HepG2 (cell line): ENCODE measurements at regions not wholly inside any gene's neighbourhood (a gene's known extent, or its start where the extent isn't known, plus 50 kb on each side); places are given as distances from the start of the nearest gene placed in this dataset.
"Not testable (repeated sequence)": the region's sequence is repeated elsewhere in the genome, so short reads cannot be mapped to it uniquely, and the experiment has no call there.

ENCODE experiments used
- ATAC-seq: fragments of 200-7000 bp; cut with Tn5 transposase; 3 replicates; pipeline ENCODE4 v1.9.1; 2020; ENCODE audit warnings: mild to moderate bottlenecking, moderate library complexity
- BruUV-seq: library from RNA; stranded (reverse); fragments of 400-500 nt; replicated peaks from 2 replicates; lab custom pipeline; 2021; lab: Mats Ljungman, UMichigan
- CTCF ChIA-PET: fragments of 300-600 bp; formaldehyde crosslinking; extraction: SDS; loops from one replicate; lab custom pipeline; 2021; ENCODE audit warnings: low total read pairs, inconsistent platforms, low intra/inter-chr PET ratio; lab: Yijun Ruan, JAX
- POLR2A ChIA-PET: fragments of 350-600 bp; sonication (Branson Sonifier 250); formaldehyde crosslinking; loops from one replicate; lab custom pipeline; 2020; ENCODE audit warnings: antibody characterized with exemption, inconsistent platforms; lab: Yijun Ruan, JAX
- DNase-seq: peaks from one replicate; pipeline ENCODE4 v3.0.0-alpha.2; 2015; ENCODE audit warnings: low spot score
- FAIRE-seq: peaks from 3 replicates; lab custom pipeline; 2011; peaks lifted over from hg19 to GRCh38; lab: Jason Lieb, UNC
- H2AFZ ChIP-seq: one replicate; pipeline ENCODE4 v1.6.1; 2011; ENCODE audit warnings: low read length, inconsistent platforms
- H3K27ac ChIP-seq: fragments of 300-600 bp; 3 replicates; pipeline ENCODE4 v1.8.0; 2011; ENCODE audit warnings: mixed run types, mild to moderate bottlenecking, mixed read lengths, low read length, inconsistent platforms; ENCODE audit not compliant: insufficient read depth; ENCODE audit errors: extremely low read length
- H3K27me3 ChIP-seq, 2 experiments: fragments of 200-600 bp in 1 of 2; 2 replicates in 1 of 2; 3 replicates in 1 of 2; pipeline versions ENCODE4 v1.6.0 to v1.8.0; 2011; ENCODE audit warnings: low read length in 2 of 2, mild to moderate bottlenecking in 2 of 2, moderate library complexity in 2 of 2, inconsistent platforms in 1 of 2; ENCODE audit not compliant: insufficient read depth in 2 of 2, control insufficient read depth in 1 of 2
- H3K36me3 ChIP-seq, 2 experiments: fragments of 200-600 bp in 1 of 2; replicated peaks in 1 of 2; 2 replicates in 1 of 2; 3 replicates in 1 of 2; pipeline versions ENCODE4 v1.5.1 to v1.8.0; 2011; ENCODE audit warnings: low read length in 2 of 2, inconsistent platforms in 1 of 2; ENCODE audit not compliant: insufficient read depth in 2 of 2, control insufficient read depth in 1 of 2
- H3K4me1 ChIP-seq: 2 replicates; pipeline ENCODE4 v1.5.1; 2012; ENCODE audit warnings: low read length, inconsistent platforms; ENCODE audit not compliant: insufficient read depth
- H3K4me2 ChIP-seq: 2 replicates; pipeline ENCODE4 v1.6.0; 2011; ENCODE audit warnings: low read depth, low read length, inconsistent platforms
- H3K4me3 ChIP-seq, 3 experiments: fragments of 200-600 bp in 1 of 3; sonication (generic), shearing (Covaris generic) in 1 of 3; replicated peaks in 1 of 3; 2 replicates each; pipeline ENCODE4 v1.5.1; 2011 to 2016; ENCODE audit warnings: low read length in 3 of 3, inconsistent platforms in 2 of 3, low read depth in 2 of 3, mild to moderate bottlenecking in 2 of 3, control low read depth in 1 of 3, mixed read lengths in 1 of 3; ENCODE audit not compliant: insufficient read depth in 1 of 3
- H3K79me2 ChIP-seq: one replicate; pipeline ENCODE4 v1.6.1; 2011; ENCODE audit warnings: low read length, inconsistent platforms; ENCODE audit not compliant: insufficient read depth
- H3K9ac ChIP-seq: 2 replicates; pipeline ENCODE4 v1.6.0; 2011; ENCODE audit warnings: mild to moderate bottlenecking, low read depth, low read length, inconsistent platforms; ENCODE audit not compliant: insufficient read depth
- H3K9me3 ChIP-seq: 2 replicates; pipeline ENCODE4 v1.5.1; 2012; ENCODE audit warnings: mild to moderate bottlenecking, low read length
- H4K20me1 ChIP-seq: 2 replicates; pipeline ENCODE4 v1.6.0; 2011; ENCODE audit warnings: inconsistent platforms, mild to moderate bottlenecking, low read length, moderate library complexity; ENCODE audit not compliant: insufficient read depth
- WGBS: methylation state at CpG from one replicate; pipeline ENCODE4 v1.1.6; 2017; ENCODE audit warnings: low lambda C conversion rate; 5-methylcytosine and 5-hydroxymethylcytosine counted together
- in situ Hi-C: cut with HindIII; loops from 2 replicates; pipeline ENCODE4 v1.10.0; 2017; ENCODE audit warnings: low pct_unique_long_range_greater_than_20kb; ENCODE audit not compliant: extremely low pct_ligation_motif_present
- intact Hi-C: fragments of 100-400 bp; cut with micrococcal nuclease; formaldehyde crosslinking; loops from one replicate; pipeline ENCODE4 v1.10.0; 2022; ENCODE audit not compliant: unreplicated experiment

DNA sequence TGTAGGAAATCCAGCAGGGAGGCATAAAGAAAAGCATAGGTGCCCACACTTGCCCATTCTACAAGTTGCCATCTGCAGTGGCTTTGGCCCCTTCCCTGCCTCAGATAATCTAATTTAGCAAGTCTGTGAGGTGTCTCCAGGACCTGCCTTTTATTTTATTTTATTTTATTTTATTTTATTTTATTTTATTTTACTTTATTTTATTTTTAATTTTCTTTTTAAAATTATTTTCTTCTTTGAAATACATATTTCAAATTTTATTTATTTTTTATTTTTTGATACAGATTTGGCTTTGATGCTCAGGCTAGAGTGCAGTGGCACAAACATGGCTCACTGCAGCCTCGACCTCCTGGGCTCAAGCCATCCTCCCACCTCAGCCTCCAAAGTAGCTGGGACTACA, 51.0 kb upstream of the GSC start:
- H3K4me2 ChIP-seq, FAIRE-seq, intact Hi-C loops, H4K20me1 ChIP-seq, ATAC-seq, in situ Hi-C loops, BruUV-seq, DNase-seq, POLR2A ChIA-PET, H3K79me2 ChIP-seq, H3K27ac ChIP-seq, H3K36me3 ChIP-seq, H3K9me3 ChIP-seq, CTCF ChIA-PET, H3K9ac ChIP-seq, H3K27me3 ChIP-seq, H2AFZ ChIP-seq, H3K4me3 ChIP-seq: not testable (repeated sequence)
- H3K4me1 ChIP-seq: peaks cover 15% of the 10 kb centered on the region
- 6% methylated on average over 1 of the region's 1 CpG for WGBS
